SHP77 (cell line): ENCODE measurements at regions not wholly inside any gene's neighbourhood (a gene's known extent, or its start where the extent isn't known, plus 50 kb on each side); places are given as distances from the start of the nearest gene placed in this dataset.

Experiments used
- DNase-seq, 2 experiments: peaks; one replicate each; lab custom pipeline; 2025; lab: John Stamatoyannopoulos, UW

DNA sequence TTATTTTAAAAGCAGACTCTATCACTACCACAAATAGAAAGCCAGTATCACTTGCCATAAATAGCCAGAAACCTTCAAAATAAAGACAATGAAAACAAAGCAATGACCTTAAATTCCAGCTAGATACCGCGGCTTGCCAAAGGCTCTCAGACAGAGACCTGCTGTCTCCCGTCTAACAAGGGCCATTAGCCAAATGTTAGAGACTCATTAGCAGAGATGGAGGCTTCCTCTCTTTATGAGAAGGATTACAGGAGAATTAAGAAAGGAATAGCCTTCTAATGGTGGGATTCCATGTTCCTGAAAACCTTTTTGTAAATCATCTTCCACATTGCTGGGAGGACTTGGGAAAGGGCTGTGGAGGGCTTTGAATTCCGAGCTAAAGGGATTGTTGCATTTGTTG is 206.7 kb downstream of the AACS start:
- no peak for DNase-seq

DNA sequence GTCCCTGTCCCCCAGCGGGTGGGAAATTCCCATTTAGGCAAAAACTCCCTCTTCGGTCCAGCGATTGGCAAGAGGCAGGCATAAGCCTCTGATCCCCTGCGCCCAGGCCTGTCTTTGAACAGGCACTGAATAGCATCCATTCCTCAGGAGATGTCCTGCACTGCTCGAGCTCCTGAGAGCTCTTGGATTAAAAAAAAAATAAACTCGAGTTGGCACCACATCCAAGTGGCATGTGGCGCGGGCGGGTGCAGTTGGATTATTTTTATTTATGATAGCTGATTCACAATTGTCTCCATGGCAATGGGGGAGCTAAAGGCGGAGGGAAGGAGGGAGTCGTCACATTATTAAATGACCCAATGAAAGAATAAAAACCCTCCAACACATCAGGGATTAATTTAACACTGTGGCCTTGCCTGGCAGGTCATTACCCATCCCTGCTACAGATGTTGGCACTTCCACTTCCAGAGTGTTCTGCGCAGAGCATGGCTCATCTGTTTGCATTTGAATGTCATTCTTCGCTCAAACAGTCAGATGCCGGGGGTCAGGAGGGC is 207.2 kb downstream of the AACS start:
- DNase-seq = no peak

DNA sequence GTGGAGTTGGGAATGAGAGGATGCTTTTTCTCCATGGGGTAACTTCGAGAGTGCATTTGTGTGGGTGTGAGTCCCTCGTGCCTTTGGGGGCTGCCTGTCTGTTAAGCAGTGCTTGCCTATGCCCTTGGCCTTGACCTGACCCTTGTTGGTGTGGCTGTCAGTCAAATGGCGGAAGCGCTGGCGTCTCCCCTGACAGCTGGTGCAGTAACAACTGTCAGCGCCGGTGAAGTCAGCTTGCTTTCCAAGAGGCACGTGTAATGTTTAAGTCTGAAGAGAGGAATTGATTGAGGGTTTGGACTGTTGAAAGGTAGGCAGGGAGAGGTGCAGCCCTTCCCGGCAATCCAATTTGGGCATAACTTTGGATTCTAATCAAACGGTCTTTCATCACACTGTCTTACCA is 211.3 kb downstream of the AACS start:
- no peak for DNase-seq

DNA sequence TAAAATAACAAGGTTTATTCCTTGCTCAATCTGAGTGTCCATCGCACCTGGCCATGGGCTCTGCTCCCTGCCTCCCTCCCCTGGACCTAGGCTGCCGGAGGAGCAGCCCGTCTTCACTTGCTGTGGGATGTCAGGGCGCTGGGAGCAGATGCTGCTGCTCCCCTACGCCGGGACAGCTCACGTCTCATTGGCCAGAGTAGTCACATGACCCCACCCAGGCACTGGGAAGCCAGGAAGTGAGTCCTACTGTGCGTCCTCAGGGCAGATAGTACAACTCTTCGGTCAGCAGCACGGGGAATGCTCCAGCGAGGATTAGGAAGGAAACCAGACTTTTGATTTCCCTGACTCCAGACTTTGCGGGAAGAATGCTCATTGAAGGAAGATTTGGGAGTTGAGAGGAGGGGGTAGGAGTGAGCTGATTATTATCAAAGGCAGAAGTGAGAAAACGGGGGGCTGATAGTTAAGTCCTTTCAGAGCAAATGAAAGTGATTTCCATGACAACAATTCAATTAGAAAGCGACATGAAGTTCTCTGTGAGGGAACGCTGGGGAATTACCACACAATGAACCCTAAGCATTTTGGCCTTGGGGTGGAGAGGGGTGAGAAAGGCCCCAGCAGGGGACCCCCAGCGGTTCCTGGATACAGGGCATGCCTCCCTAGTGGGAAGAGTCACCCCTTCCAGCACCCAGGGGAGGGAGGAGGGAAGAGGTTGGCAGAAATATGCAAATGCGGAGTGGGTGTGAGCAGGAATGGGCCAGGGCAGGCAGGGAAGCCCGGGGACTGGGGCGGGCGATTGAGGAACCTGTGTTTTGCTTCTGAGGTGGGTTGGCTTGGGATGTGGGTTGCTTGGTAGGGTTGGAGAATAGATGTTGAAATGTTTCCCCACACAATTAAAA is 215.5 kb downstream of the AACS start:
- no peak for DNase-seq

DNA sequence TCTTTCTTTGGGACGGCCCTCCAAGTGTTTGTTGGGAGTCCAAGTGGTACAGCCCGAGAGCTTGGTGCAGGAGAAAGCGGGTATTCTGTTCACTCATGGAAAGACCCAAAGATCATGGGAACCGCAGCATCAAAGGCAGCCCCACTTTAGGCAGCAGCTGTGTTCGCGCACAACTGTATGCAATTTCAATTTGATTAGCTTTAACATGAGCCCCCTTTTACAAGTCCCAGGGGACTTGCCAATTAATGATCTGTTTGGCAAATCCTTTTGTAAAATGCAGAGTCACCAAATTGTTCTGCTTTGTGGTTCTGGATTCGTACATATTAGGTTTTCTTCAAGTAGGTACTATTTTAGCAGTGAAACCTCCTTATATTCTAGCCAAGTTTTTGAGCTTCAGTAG is 217.7 kb downstream of the AACS start:
- no peak for DNase-seq

DNA sequence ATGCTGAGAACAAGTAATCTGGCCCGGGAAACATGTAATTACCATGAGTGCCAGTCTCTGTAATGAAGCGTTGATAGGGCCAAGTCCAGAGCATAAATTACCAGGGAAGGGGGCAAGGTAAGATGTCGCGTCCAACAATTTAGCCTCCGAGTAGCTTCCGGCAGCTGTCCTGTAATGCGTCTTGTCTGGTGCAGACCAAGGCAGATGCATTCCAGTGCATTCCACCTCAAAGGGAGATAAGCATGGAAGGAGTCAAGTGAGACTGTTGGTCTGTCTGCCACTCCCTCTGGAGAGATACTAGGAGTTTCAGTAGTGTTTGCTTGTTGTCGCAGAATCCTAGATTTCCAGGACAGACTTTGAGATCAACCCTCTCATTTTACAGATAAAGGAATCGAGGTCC is 218.3 kb downstream of the AACS start:
- no peak for DNase-seq

DNA sequence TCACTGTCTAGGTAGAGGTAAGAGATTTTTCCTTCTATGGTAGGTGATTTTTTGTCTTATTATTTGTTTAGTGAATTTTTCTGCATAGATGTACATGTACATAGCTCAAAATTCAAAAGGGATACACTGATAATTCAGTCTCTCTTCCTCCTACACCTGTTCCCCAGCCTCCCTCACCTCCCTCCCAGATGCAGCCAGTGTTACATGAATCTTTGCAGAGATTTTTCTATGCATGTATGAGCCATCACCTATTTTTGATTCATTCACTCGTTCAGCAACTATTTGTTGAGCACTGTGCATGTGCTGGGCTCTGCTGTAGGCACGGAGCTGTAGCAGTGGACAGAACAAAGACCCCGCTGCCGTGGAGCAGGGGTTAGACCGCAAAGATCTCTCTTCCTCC is 218.9 kb downstream of the AACS start:
- DNase-seq = no peak

DNA sequence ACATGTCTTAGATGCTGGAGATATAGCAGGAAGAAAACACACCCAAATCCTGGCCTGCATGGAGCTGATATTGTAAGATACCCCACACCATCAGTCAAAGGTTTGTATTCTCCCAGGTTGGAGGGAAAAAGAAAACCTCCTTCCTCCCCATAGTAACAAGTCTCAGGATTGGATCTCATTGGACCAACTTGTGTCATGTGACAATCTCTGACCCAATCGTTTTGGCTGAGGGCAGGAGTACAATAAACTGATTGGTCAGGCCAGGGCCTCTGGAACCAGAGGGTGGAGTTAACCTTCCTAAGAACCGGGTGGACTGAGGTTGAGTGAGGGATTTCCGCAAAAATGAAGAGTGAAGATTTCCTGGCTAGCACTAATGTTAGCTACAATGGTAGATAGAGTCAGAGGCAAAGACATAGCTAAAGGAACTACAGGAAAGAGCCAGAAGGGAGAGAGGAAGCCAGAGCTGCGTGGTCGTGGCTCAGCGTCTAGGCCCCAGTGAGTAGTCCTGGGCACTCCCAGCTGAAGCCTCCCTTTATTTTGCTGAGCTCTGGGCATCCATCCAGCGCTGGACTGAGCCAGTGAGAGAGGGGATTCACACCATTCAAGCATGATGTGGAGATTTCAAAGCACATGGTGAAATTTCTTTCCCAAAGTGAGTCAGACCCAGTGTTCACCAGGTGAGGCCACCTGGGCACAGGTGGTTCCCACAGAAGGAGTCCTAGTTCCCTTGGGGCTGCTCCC is 219.9 kb downstream of the AACS start:
- no peak for DNase-seq

DNA sequence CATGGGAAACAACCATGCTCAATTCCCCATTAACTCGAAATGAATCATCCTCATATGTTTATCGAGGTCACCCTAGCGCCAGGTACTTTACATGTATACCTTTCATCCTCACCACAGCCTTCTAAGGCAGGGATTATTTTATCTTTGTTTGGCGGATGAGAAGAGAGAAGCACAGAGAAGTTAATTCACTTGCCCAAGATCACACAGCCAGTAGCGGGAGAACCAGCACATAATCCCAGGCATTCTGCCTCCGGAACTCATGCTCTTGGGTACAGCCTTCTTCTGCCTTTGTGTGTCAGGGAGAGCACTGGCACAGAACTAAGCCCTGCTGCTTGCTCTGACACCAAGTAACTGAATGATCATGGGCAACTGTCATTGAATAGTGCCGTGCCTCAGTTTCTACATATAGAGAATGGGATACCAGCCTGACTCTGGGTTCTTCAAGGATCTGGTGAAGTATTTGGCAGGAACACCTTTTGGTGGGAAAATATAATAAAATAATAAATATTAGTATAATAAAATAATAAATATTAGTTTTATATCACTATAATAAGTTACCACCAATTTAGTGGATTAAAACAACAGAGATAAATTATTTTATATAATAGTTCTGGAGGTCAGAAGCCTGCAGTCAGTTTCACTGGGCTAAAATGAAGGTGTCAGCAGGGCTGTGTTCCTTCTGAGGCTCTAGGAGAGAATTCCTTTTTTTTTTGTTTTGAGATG is 220.9 kb downstream of the AACS start:
- DNase-seq = no peak

DNA sequence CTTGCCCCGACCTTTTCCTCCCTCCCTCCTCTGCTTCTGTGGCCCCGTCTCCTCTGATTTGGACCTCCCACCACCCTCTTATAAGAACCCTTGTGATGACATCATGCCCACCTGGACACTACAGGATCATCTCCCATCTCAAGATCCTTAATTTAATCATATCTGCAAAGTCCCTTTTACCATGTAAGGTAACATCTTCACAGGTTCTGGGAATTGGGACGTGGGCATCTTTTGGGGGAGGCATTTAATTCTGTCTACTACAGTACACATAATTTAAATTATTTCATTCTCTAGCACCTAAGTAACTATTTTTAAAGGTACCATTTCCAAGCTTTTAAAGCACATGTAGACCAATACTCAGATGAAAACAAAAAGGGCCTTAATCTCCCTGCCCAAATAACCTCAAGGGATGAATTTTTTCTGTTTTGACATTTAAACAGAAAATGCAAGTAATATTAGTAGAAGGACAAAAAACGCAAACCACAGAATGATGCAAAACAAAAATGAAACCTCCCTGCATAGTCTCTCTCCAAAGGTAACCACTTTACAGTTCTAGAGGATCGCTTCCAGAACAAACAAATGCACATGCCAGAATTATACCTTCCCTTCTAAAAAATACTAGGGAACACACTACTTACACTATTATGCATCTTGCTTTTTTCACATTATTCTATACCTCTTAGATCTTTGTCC is 222.1 kb downstream of the AACS start:
- DNase-seq = no peak

DNA sequence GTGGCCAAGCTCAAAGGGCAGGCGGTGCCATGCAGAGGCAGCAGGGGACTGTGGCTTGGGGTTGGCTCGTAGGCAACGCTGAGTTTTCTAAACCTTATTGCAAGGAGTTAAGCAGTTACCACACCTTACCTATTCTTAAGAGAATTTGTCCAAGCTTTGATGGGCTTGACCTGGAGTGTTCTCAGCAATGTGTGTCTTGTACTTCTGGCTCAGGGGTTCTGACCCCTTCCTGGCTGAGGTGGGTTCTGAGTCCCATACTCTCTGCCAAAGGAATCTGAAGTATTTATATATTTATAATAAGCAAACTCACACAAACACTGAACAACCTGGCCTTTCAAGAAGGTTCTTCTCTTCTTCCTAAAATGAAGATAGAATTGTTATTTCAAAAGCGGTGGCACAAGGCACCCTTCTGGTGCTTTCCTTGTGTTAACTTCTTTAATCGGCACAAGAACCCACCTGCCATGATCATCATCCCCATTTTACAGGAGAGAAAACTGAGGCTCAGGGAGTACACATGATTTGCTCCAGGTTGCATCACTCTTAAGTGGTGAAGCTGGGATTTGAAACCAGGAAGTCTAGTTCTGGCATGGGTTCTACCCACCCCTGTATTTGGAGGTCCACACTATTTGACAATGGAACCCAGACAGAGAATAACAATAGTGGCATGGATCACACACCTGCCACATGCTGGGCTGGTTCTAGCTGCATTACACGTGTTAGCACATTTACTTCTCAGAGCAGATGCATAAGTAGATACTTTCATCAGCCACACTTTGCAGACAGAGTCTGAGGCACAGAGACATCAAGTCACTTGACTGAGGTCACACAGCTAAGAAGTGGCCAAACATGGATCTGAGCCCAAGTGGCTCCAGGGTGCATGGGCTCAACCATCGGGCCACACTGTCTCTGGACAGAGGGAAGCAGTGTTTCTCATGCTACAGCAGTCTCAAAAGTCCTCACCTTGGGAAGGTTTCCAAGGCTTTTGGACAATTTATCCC is 224.0 kb downstream of the AACS start:
- no peak for DNase-seq

DNA sequence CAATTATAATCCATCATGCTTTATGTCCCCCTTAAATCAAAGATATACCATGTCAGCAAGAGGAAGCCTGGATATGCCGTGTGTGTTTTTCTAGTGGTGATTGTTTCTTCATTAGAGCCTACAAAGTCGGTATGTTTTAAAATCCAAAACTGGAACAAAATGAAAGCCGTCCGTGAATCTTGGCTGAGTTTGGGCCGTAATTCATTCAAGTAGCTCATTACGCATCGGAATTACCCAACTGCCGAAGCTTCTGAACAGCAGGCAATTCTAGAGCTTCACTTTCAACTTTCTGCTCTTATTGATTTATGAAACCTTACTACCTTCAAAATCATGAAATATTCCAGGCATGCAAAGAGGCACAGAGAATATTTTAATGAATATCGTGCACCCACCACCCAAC is 224.7 kb downstream of the AACS start:
- no peak for DNase-seq

DNA sequence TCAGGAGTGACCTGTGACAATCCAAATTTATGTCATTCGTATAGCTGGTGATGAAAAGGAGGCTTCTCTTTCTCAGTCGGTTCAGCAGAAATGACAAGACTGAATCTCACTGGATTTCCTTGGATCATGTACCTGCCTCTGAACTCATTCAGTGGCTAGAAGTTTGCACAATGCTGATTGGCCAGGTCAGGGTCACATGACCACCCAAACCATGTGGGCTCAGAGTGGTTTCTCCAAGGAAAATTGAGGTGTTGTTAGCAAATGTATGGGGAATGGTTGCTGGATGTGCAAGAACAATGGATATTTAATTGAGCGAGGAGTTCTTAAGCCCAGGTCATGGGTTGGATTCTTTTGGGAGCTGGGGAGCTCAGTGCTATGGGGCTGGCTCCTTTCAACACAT is 227.5 kb downstream of the AACS start:
- no peak for DNase-seq

DNA sequence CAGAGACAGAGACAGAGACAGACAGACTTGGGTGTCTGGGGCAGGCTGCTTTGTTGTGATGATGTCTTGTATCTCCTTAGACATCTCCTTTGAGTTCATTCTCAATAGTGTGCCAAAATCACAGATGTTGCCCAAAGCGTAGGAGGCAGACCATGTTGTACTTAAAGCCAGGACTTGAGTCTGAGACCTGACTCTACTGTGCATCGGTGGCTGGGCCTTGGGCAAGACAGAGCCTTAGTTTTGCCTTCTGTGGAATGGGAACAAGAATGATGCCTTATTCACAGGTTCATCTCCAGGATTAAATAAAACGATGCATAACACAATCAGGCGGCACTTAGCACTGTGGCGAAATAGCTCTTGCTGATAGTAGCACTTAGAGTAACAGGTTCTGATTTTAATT is 230.3 kb downstream of the AACS start:
- DNase-seq = no peak

DNA sequence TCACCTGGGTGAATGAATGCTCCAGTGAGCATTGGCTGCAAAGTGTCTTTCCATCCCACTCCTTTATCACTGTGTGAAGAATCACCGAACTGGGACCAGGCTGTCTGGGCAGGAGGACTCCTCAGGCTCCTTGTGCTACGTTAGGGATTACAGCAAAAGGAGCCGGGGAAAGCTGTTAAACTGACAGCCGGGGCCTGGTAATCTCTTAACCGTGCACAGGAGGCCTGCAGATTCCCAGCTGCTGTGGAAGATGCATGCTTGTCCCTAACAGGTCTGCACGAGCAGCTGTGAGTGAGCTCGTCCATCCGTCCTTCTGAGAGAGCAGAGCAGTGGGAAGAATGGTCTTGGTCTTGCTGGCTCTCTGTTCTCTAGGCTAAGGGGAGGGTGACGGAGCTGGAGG is 231.5 kb downstream of the AACS start:
- DNase-seq = no peak

DNA sequence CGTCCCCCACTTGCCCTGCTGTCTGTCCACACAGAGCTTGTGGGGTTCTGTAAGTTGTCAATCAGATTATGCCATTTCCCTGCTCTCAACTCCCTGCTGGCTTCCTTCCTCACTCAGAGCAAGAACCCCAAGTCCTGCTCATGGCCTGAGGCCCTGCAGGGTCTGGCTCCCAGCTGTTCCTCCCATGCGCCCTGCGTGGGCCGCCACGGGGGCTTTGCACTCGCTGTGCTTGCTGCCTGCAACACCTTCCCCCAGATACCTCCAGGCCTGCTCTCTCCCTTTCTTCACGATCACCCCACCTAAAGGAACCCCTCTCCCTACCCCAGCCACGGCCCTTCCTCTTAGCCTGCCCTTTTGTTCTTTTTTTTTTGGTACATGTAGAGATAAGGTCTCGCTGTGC is 234.6 kb downstream of the AACS start:
- DNase-seq = no peak

DNA sequence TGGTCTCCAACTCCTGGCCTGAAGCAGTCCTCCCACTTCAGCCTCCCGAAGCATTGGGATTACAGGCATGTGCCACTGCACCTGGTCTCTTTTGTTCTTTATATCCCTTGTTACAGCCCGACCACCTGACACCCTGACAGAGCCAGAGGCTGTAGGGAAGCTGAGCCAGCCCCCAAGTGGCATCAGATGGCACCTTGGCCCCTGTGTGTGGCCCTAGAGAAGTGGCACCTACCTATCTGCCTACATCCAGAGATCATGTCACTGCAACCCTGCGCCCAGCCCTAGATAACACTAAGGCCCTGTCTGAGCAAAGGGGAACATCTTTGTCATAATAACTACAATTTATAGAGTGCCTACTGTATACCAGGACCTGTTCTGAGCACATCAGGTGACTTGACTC is 235.0 kb downstream of the AACS start:
- DNase-seq = no peak

DNA sequence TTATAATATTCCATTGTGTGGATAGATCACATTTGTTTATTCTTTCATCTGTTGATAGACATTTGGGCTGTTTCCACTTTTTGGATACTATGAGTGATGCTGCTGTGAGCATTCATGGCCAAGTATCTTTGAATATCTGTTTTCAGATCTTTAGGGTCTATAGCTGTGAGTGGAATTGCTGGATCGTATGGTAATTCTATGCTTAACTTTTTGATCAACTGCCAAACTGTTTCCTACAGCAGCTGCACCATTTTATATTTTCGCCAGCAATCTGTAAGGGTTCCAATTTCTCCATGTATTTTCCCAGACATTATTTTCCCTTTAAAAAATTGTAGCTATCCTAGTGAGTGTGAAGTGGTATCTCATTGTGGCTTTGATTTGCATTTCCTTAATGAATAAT is 238.1 kb downstream of the AACS start:
- no peak for DNase-seq

DNA sequence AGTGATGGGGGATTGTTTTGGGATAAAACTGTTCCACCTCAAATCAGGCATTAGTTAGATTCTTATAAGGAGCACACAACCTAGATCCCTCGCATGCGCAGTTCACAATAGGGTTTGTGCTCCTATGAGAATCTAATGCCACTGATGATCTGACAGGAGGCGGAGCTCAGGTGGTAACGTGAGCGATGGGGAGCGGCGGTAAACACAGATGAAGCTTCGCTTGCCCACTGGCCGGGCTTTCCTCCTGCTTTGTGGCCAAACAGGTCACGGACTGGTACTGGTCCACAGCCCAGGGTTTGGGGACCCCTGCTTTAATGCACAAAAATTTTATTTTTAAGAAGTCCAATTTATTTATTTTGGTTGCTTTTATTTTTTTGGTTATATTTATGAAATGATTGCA is 238.8 kb downstream of the AACS start:
- DNase-seq = no peak

DNA sequence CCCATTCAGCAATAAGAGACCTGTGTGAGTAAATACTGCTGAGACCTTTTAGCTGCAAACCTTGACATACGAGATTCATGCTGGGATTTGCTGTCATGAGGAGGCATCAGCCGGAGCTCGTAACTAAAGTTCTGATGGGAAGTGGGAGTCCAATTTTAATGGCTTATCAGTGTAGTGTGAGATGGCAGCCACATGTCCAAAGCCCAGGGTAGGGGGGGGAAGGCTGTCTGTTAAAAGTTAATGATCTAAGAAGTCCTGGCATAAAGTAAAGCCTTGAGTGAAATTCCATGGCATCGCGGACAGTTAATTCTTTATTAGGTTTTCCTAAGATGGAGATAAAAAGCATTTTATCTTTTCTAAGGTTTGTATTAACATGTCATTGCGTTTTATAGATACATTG is 240.0 kb downstream of the AACS start:
- no peak for DNase-seq

DNA sequence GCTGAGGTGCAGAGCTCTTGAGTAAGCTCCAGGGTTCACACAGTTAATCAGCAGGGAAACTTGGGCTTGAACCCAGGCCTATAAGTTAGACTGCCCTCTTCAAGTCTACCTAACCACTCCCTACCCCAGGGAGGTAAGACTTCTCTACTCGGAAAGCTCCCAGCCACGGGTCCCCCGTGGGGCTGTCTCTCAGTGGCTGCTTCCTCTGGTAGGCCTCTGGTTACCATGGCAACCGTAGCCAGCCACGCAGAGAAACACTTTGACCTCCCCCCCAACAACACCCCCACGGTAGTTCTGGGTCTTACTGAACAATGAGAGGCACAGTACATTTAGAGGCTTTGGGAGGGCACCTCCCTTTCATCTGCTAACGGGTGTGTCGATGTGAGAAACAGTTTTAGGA is 245.2 kb downstream of the AACS start:
- no peak for DNase-seq
